ENCODE measurements at regions not wholly inside any gene's neighbourhood (a gene's known extent, or its start where the extent isn't known, plus 50 kb on each side); places are given as distances from the start of the nearest gene placed in this dataset.
"Not testable (repeated sequence)": the region's sequence is repeated elsewhere in the genome, so short reads cannot be mapped to it uniquely, and the experiment has no call there.

- DNase-seq (ENCODE audit: low spot score) = no peak
Measured at GRCh38 chr10:21364196-21365114, 161.0 kb downstream of the SKIDA1 start.

DNA sequence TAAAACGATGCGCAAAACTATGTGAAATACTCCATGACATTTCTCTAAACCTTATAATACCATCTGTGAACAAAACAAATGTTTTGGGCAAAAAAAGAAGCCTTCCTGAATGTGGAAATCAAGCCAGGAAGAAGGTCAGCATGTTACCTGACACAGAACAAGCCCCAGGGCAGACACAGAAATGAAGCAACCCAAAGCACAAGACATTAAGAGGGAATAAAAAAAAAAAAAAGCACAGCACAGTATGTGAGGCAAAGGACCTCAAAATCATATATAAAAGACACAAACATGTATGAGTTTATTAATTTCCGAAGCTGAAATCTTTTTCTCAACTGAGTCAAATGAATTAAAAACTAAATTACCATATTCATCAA, 161.8 kb downstream of the SKIDA1 start:
- DNase-seq (ENCODE audit: low spot score) = no peak

GRCh38 chr10:21363092-21363730, 162.3 kb downstream of the SKIDA1 start:
- DNase-seq (ENCODE audit: low spot score) = no peak

- DNase-seq (ENCODE audit: low spot score) = no peak
Measured at GRCh38 chr10:21359202-21359601, 166.3 kb downstream of the SKIDA1 start.

DNA sequence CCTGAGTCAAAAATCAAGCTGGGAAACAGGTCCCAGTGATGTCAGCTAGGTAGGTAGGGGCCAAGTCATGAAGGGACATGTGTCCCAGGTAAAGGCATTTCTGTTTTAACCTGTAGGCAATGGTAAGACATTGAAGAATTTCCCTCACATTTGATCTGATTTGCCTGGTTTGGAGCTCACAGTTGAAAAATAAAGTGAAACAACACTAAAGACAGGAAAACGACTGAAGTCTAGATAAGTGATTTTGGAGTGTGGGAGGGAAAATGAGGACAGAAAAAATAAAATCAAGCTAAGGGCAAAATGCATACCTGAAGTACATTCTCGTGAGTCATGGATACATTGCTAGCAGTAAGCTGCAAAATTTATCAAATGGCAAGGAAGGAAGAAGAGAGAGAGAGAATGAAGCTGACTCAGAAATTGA, 169.9 kb downstream of the SKIDA1 start:
- DNase-seq (ENCODE audit: low spot score) = no peak

DNA sequence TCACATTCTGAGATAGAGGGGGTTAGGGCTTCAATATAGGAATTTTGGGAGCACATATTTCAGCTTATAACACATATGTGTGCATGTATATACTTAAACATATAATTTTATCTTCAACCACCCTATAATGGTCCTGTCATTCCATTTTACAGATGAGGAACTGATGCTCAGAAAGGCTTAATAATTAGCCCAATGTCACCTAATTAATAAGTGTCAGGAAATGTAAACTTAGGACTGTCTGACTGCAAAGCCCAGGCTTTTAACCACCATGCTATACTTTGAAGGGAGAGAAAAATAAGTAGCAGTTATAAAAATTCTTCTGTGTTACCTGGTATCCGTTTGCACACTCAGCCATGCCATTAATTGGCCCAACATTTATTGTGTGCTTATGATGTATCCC, 172.6 kb downstream of the SKIDA1 start:
- DNase-seq (ENCODE audit: low spot score) = no peak

- DNase-seq (ENCODE audit: low spot score) = not testable (repeated sequence)
Measured at GRCh38 chr10:21351594-21351993, 173.9 kb downstream of the SKIDA1 start.

GRCh38 chr10:21349912-21350286, 175.6 kb downstream of the SKIDA1 start:
- no peak for DNase-seq (ENCODE audit: low spot score)

GRCh38 chr10:21347785-21348170, 177.7 kb downstream of the SKIDA1 start:
- DNase-seq (ENCODE audit: low spot score) = no peak

DNA sequence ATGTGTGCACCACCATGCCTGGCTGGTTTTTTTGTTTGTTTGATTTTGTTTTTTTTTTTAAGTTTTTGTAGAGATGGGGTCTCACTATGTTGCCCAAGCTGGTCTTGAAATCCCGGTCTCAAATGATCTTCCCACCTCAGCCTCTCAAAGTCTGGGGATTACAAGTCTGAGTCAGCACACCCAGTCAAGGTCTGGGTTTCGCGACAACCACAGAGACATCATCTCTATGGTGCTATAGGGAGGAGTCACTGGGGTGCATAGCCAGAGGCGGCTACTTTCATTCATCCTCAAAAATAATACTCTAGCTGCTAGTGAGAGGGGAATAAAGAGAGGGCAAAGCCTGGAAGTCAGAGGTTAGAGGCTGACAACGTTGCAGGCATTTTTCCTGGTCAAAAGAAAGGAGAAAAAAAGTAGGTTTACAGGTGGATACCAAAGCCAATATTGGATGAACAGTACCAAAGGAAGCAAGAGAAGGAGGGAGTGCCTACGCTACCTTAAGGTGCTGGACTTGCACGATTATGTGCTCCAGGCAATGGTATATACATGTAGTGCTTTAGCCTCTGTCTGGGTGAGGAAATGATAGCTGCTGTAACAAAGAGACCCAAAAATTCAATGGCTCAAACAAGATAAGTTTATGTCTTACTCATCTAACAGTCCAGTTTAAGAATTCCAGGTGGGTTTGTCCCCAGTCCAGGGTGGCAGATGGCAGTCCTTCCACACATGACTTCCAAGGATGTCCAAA, 178.3 kb downstream of the SKIDA1 start:
- DNase-seq (ENCODE audit: low spot score) = no peak

- no peak for DNase-seq (ENCODE audit: low spot score)
Measured at GRCh38 chr10:21343087-21343486, 182.4 kb downstream of the SKIDA1 start.

- DNase-seq (ENCODE audit: low spot score) = not testable (repeated sequence)
Measured at GRCh38 chr10:21342499-21342898, 183.0 kb downstream of the SKIDA1 start.

GRCh38 chr10:21340331-21340730, 185.2 kb downstream of the SKIDA1 start:
- DNase-seq (ENCODE audit: low spot score) = peak; percentile 16

DNA sequence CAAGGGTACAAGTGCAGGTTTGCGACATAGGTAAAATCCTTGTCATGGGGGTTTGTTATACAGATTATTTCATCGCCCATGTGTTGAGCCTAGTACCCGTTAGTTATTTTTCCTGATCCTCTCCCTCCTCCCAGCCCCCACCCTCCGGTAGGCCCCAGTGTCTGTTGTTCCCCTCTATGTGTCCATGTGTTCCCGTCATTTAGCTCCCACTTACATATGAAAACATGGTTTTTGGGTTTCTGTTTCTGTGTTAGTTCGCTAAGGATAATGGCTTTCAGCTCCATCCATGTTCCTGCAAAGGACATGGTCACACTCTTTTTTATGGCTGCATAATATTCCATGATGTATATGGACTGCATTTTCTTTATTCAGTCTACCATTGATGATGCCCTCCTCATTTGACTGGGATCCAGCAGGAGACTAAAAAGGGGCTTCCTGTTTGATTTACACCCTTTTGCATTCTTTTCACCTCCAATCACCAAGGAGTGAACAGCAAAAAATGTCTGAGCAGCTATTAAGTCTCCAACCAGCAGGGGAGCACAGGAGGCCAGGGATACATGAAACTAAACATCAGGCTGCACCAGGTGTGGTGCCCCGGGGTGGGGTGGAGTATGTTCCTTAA, 188.2 kb downstream of the SKIDA1 start:
- DNase-seq (ENCODE audit: low spot score) = no peak

DNA sequence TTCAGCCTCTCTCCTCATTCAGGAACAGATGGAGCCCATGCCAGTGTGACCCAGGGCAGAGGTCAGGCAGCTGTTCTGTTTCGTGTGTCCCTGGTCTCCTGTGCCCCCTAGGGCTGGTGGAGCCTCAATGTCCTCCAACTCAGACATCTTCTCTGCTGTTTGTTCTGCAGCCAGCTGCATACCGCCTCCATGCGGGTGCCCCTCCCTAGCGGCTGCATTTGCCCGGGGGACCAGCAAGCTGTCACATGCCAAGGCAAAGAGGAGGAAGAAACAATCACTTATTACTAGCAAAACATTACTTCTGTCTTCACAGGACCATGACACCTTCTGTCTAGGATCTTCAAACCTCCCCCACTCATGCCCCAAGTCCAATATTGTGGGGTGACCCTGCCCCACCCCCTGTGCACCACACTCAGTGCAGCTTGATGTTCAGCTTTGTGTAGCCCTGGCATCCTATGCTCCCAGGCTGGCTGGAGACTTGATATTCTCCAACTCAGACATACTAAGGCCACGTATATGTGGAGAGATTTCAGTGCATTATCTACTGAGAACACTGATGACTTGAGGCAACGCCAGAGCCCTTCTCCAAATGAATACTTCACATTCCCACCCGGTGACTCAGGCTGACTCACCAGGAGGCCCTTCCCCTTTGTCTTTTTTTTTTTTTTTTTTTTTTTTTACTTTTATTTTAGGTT, 188.9 kb downstream of the SKIDA1 start:
- peak; percentile 87 for DNase-seq (ENCODE audit: low spot score)

DNA sequence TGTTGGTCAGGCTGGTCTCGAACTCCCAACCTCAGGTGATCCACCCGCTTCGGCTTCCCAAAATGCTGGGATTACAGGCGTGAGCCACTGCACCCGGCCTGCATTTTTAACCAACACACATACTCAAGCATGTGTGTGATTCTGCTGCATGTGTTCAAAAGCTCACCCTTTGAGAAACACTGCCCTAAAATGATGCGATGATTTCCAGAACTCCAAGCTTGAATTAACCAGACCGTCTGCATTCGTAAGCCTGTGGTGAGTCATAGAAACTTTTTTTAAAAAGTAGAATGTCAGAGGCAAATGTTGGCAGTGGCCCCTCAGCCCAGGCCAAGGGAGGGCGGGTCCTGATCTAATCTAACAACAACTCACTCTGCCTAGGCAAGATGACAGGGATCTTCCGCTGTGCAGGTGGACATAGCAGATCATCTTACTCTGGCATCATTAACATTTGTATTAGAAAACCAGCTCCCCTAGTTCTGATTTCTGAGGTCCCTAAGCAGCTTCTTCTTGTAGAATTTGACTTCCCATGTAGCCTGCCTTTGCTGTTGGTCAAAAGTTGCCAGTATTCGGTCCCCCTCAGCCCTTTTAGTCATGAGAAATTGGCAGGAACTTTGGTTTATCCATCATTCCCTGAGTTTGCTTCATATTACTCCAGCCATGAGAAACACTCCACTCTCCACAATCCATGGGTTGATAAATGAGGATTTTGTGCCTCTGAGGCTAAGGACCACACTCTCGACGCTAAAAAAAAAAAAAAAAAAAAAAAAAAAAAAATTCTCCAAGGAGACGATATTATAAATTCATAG, 190.4 kb downstream of the SKIDA1 start:
- peak; percentile 53 for DNase-seq (ENCODE audit: low spot score)

DNA sequence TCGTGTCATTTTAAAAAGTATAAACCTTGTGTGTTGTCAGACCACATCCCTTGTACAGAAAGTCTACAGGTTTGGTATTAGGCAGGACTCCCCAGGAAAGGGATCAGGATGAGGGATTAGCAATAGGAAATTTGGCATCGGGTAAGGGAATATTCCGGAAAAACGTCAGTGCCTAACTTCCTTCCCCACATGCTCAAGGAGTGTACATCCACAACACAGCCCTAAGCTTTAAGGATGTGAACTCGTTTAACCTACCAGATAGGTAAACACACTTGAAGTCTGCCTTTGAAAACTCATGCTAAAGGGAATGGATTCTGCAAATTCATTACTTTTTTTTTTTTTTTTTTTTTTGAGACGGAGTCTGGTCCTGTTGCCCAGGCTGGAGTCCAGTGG, 194.9 kb downstream of the SKIDA1 start:
- DNase-seq (ENCODE audit: low spot score) = no peak

DNA sequence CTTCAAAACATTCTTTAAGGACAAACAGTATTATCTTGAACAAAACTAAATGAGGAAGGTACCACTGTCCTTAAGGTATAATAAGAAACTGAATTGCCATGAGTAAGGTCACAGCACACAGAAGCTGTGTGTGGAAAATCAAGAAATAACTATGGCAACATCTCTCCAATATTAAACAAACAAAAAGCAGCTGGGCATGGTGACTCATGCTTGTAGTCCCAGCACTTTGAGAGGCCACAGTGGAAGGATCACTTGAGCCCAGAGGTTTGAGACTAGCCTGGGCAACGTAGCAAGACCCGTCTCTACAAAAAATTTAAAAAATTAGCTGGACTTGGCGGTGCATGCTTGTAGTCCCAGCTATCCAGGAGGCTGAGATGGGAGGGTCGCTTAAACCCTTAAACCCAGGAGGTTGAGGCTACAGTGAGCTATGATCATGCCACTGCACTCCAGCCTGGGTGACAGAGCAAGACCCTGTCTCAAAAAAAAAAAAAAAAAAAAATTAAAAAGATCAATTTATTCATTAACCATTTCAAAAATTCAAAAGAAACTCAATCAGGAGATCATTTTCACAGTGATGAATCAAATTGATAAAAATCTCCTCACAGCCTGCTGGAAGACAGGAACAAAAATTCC, 195.4 kb downstream of the SKIDA1 start:
- DNase-seq (ENCODE audit: low spot score) = peak; percentile 66

- DNase-seq (ENCODE audit: low spot score) = no peak
Measured at GRCh38 chr10:21327289-21327993, 198.0 kb downstream of the SKIDA1 start.

Data from RKO (cell line).